Rectal smooth muscle tissue (tissue), 1 donor: ENCODE measurements at regions not wholly inside any gene's neighbourhood (a gene's known extent, or its start where the extent isn't known, plus 50 kb on each side); places are given as distances from the start of the nearest gene placed in this dataset.
A peak's percentile ranks its signal among the peaks of the same experiment; 100 is the strongest.
"Not testable (repeated sequence)": the region's sequence is repeated elsewhere in the genome, so short reads cannot be mapped to it uniquely, and the experiment has no call there.

Experiments used
- H3K27ac ChIP-seq: one replicate; pipeline ENCODE4 v1.7.0; 2013; ENCODE audit warnings: low read depth, low read length, inconsistent platforms
- H3K27me3 ChIP-seq: one replicate; pipeline ENCODE4 v1.7.0; 2013; ENCODE audit warnings: low read length; ENCODE audit not compliant: control insufficient read depth, insufficient read depth
- H3K36me3 ChIP-seq: one replicate; pipeline ENCODE4 v1.7.0; 2013; ENCODE audit warnings: low read length; ENCODE audit not compliant: control insufficient read depth, insufficient read depth
- H3K4me1 ChIP-seq: one replicate; pipeline ENCODE4 v1.7.0; 2013; ENCODE audit warnings: low read length; ENCODE audit not compliant: control insufficient read depth, insufficient read depth
- H3K4me3 ChIP-seq: one replicate; pipeline ENCODE4 v1.7.0; 2013; ENCODE audit warnings: low read length
- H3K9ac ChIP-seq: one replicate; pipeline ENCODE4 v1.7.0; 2013; ENCODE audit warnings: low read length

GRCh38 chr3:8416965-8417364, 84.7 kb upstream of the LMCD1 start:
- no peaks in the 10 kb centered on the region for H3K4me1 ChIP-seq
- no peak overlapping the region for H3K9ac ChIP-seq
- H3K27ac ChIP-seq: no peak overlapping the region
- H3K27me3 ChIP-seq: no peaks in the 10 kb centered on the region
- no peaks in the 10 kb centered on the region for H3K36me3 ChIP-seq
- H3K4me3 ChIP-seq: no peak overlapping the region

- H3K27me3 ChIP-seq: no peaks in the 10 kb centered on the region
- H3K4me3 ChIP-seq: no peak overlapping the region
- H3K4me1 ChIP-seq: no peaks in the 10 kb centered on the region
Observed at GRCh38 chr3:8420612-8421011, 81.0 kb upstream of the LMCD1 start.

GRCh38 chr3:8421267-8421666, 80.4 kb upstream of the LMCD1 start:
- no peaks in the 10 kb centered on the region for H3K36me3 ChIP-seq

More at GRCh38 chr3:8420612-8421011, 81.0 kb upstream of the LMCD1 start:
- Histone ChIP-seq H3K9ac (no peak overlapping the region), H3K27ac (no peak overlapping the region), H3K36me3 (no peaks in the 10 kb centered on the region)

GRCh38 chr3:8421711-8422110, 79.9 kb upstream of the LMCD1 start:
- H3K4me1 ChIP-seq: no peaks in the 10 kb centered on the region
- no peaks in the 10 kb centered on the region for H3K27me3 ChIP-seq
- no peak overlapping the region for H3K9ac ChIP-seq
- H3K36me3 ChIP-seq: no peaks in the 10 kb centered on the region
- no peak overlapping the region for H3K27ac ChIP-seq
- no peak overlapping the region for H3K4me3 ChIP-seq

More at GRCh38 chr3:8421267-8421666, 80.4 kb upstream of the LMCD1 start:
- Histone ChIP-seq H3K27me3 (no peaks in the 10 kb centered on the region), H3K4me1 (no peaks in the 10 kb centered on the region), H3K27ac (no peak overlapping the region), H3K4me3 (no peak overlapping the region), H3K9ac (no peak overlapping the region)

- Histone ChIP-seq H3K4me1 (no peaks in the 10 kb centered on the region), H3K4me3 (no peak overlapping the region), H3K27ac (no peak overlapping the region), H3K36me3 (no peaks in the 10 kb centered on the region), H3K27me3 (no peaks in the 10 kb centered on the region), H3K9ac (no peak overlapping the region)
Observed at GRCh38 chr3:8423307-8423706, 78.3 kb upstream of the LMCD1 start.

- no peak overlapping the region for H3K27ac ChIP-seq
- no peaks in the 10 kb centered on the region for H3K4me1 ChIP-seq
- no peaks in the 10 kb centered on the region for H3K27me3 ChIP-seq
- H3K4me3 ChIP-seq: no peak overlapping the region
- H3K36me3 ChIP-seq: no peaks in the 10 kb centered on the region
- no peak overlapping the region for H3K9ac ChIP-seq
Observed at GRCh38 chr3:8424281-8424680, 77.3 kb upstream of the LMCD1 start.

- no peak overlapping the region for H3K9ac ChIP-seq
- no peaks in the 10 kb centered on the region for H3K36me3 ChIP-seq
- no peak overlapping the region for H3K27ac ChIP-seq
- no peaks in the 10 kb centered on the region for H3K4me1 ChIP-seq
- no peak overlapping the region for H3K4me3 ChIP-seq
- H3K27me3 ChIP-seq: no peaks in the 10 kb centered on the region
Observed at GRCh38 chr3:8436661-8437287, 64.8 kb upstream of the LMCD1 start.

- H3K9ac ChIP-seq: no peak overlapping the region
- H3K36me3 ChIP-seq: no peaks in the 10 kb centered on the region
- no peak overlapping the region for H3K27ac ChIP-seq
- peaks cover 9% of the 10 kb centered on the region for H3K4me1 ChIP-seq
- H3K27me3 ChIP-seq: no peaks in the 10 kb centered on the region
- no peak overlapping the region for H3K4me3 ChIP-seq
Observed at GRCh38 chr3:8438507-8439079, 63.0 kb upstream of the LMCD1 start.

- not testable (repeated sequence) for H3K27ac ChIP-seq, H3K9ac ChIP-seq, H3K4me3 ChIP-seq, H3K27me3 ChIP-seq, H3K36me3 ChIP-seq
- peaks cover 18% of the 10 kb centered on the region for H3K4me1 ChIP-seq
Observed at GRCh38 chr3:8440142-8440541, 61.5 kb upstream of the LMCD1 start.

- H3K36me3 ChIP-seq: no peaks in the 10 kb centered on the region
- H3K27me3 ChIP-seq: no peaks in the 10 kb centered on the region
- peaks cover 18% of the 10 kb centered on the region for H3K4me1 ChIP-seq
- no peak overlapping the region for H3K4me3 ChIP-seq
- H3K27ac ChIP-seq: no peak overlapping the region
- H3K9ac ChIP-seq: no peak overlapping the region
Observed at GRCh38 chr3:8441969-8442559, 59.6 kb upstream of the LMCD1 start.

GRCh38 chr3:8442993-8443650, 58.5 kb upstream of the LMCD1 start:
- Histone ChIP-seq H3K4me1 (peaks cover 18% of the 10 kb centered on the region), H3K27ac (no peak overlapping the region), H3K4me3 (no peak overlapping the region), H3K27me3 (no peaks in the 10 kb centered on the region), H3K9ac (no peak overlapping the region), H3K36me3 (no peaks in the 10 kb centered on the region)

- Histone ChIP-seq H3K36me3 (no peaks in the 10 kb centered on the region), H3K4me3 (no peak overlapping the region), H3K27me3 (no peaks in the 10 kb centered on the region), H3K27ac (peak overlapping the region; percentile 82), H3K4me1 (peaks cover 18% of the 10 kb centered on the region), H3K9ac (no peak overlapping the region)
Observed at GRCh38 chr3:8443829-8444791, 57.5 kb upstream of the LMCD1 start.
